ENCODE measurements at regions not wholly inside any gene's neighbourhood (a gene's known extent, or its start where the extent isn't known, plus 50 kb on each side); places are given as distances from the start of the nearest gene placed in this dataset.

GRCh38 chr9:129464972-129465833 is 155.7 kb downstream of the C9orf50 start:
- H3K4me3 ChIP-seq (ENCODE audit: low read depth, low read length), result no peak overlapping the region
- no peaks in the 10 kb centered on the region for H3K27me3 ChIP-seq (ENCODE audit: control insufficient read depth, insufficient read depth, low read length)
- H3K9me3 ChIP-seq (ENCODE audit: control insufficient read depth in 2 of 2, low read length in 2 of 2), result no peaks in the 10 kb centered on the region
- peaks cover 0 to 8% (median 0%) of the 10 kb centered on the region in 4 donors for H3K4me1 Mint-ChIP-seq
- peak overlapping the region in 1 of 3 donors; percentile 72 for H3K27ac Mint-ChIP-seq
- H3K27me3 Mint-ChIP-seq, result no peaks in the 10 kb centered on the region
- H3K4me1 ChIP-seq (ENCODE audit: control insufficient read depth, insufficient read depth, low read length, poor library complexity, severe bottlenecking), result peaks cover 10% of the 10 kb centered on the region
- H3K27ac ChIP-seq (ENCODE audit: insufficient read depth, low read length, poor library complexity, severe bottlenecking), result no peak overlapping the region
- H3K36me3 Mint-ChIP-seq, result no peaks in the 10 kb centered on the region
- H3K9me3 Mint-ChIP-seq, result peaks cover 0 to 1% (median 0%) of the 10 kb centered on the region in 7 donors
- no peak for ATAC-seq (ENCODE audit: low read depth in 2 of 2)
- H3K4me3 Mint-ChIP-seq, result no peak overlapping the region
- H3K36me3 ChIP-seq (ENCODE audit: control insufficient read depth, insufficient read depth, low read length), result no peaks in the 10 kb centered on the region
- no peak for DNase-seq

- no peak overlapping the region for H3K27ac Mint-ChIP-seq
- DNase-seq (no peak), ATAC-seq (ENCODE audit: low read depth in 2 of 2) (no peak)
- peaks cover 22% of the 10 kb centered on the region for H3K4me1 ChIP-seq (ENCODE audit: control insufficient read depth, insufficient read depth, low read length, poor library complexity, severe bottlenecking)
- H3K27ac ChIP-seq (ENCODE audit: insufficient read depth, low read length, poor library complexity, severe bottlenecking), result no peak overlapping the region
- peaks cover 0 to 1% (median 0%) of the 10 kb centered on the region in 7 donors for H3K9me3 Mint-ChIP-seq
- H3K4me3 Mint-ChIP-seq, result no peak overlapping the region
- H3K27me3 Mint-ChIP-seq, result no peaks in the 10 kb centered on the region
- no peaks in the 10 kb centered on the region for H3K36me3 ChIP-seq (ENCODE audit: control insufficient read depth, insufficient read depth, low read length)
- peaks cover 0 to 14% (median 0%) of the 10 kb centered on the region in 4 donors for H3K4me1 Mint-ChIP-seq
- no peaks in the 10 kb centered on the region for H3K9me3 ChIP-seq (ENCODE audit: control insufficient read depth in 2 of 2, low read length in 2 of 2)
- no peak overlapping the region for H3K4me3 ChIP-seq (ENCODE audit: low read depth, low read length)
- no peaks in the 10 kb centered on the region for H3K36me3 Mint-ChIP-seq
- H3K27me3 ChIP-seq (ENCODE audit: control insufficient read depth, insufficient read depth, low read length), result no peaks in the 10 kb centered on the region
These were observed 156.9 kb downstream of the C9orf50 start for GRCh38 chr9:129463994-129464393.

- H3K27me3 Mint-ChIP-seq, result no peaks in the 10 kb centered on the region
- H3K9me3 Mint-ChIP-seq, result peaks cover 0 to 1% (median 0%) of the 10 kb centered on the region in 7 donors
- peaks cover 0 to 19% (median under 1%) of the 10 kb centered on the region in 4 donors for H3K4me1 Mint-ChIP-seq
- Histone ChIP-seq H3K9me3 (ENCODE audit: control insufficient read depth in 2 of 2, low read length in 2 of 2) (no peaks in the 10 kb centered on the region), H3K4me1 (ENCODE audit: control insufficient read depth, insufficient read depth, low read length, poor library complexity, severe bottlenecking) (peaks cover 27% of the 10 kb centered on the region), H3K27me3 (ENCODE audit: control insufficient read depth, insufficient read depth, low read length) (no peaks in the 10 kb centered on the region), H3K27ac (ENCODE audit: insufficient read depth, low read length, poor library complexity, severe bottlenecking) (no peak overlapping the region), H3K36me3 (ENCODE audit: control insufficient read depth, insufficient read depth, low read length) (no peaks in the 10 kb centered on the region), H3K4me3 (ENCODE audit: low read depth, low read length) (no peak overlapping the region)
- no peak overlapping the region for H3K27ac Mint-ChIP-seq
- H3K36me3 Mint-ChIP-seq, result no peaks in the 10 kb centered on the region
- DNase-seq (no peak), ATAC-seq (ENCODE audit: low read depth in 2 of 2) (no peak)
- no peak overlapping the region for H3K4me3 Mint-ChIP-seq
These were observed 157.4 kb downstream of the C9orf50 start for GRCh38 chr9:129463477-129463876.

- H3K9me3 Mint-ChIP-seq, result no peaks in the 10 kb centered on the region
- Histone ChIP-seq H3K4me3 (ENCODE audit: low read depth, low read length) (no peak overlapping the region), H3K36me3 (ENCODE audit: control insufficient read depth, insufficient read depth, low read length) (no peaks in the 10 kb centered on the region), H3K27ac (ENCODE audit: insufficient read depth, low read length, poor library complexity, severe bottlenecking) (no peak overlapping the region), H3K4me1 (ENCODE audit: control insufficient read depth, insufficient read depth, low read length, poor library complexity, severe bottlenecking) (peaks cover 36% of the 10 kb centered on the region), H3K9me3 (ENCODE audit: control insufficient read depth in 2 of 2, low read length in 2 of 2) (no peaks in the 10 kb centered on the region), H3K27me3 (ENCODE audit: control insufficient read depth, insufficient read depth, low read length) (no peaks in the 10 kb centered on the region)
- no peak overlapping the region for H3K27ac Mint-ChIP-seq
- no peak overlapping the region for H3K4me3 Mint-ChIP-seq
- H3K27me3 Mint-ChIP-seq, result no peaks in the 10 kb centered on the region
- no peak for ATAC-seq (ENCODE audit: low read depth in 2 of 2)
- peaks cover 0 to 30% (median 5%) of the 10 kb centered on the region in 4 donors for H3K4me1 Mint-ChIP-seq
- no peak for DNase-seq
- no peaks in the 10 kb centered on the region for H3K36me3 Mint-ChIP-seq
These were observed 158.5 kb downstream of the C9orf50 start for GRCh38 chr9:129462360-129462759.

DNA sequence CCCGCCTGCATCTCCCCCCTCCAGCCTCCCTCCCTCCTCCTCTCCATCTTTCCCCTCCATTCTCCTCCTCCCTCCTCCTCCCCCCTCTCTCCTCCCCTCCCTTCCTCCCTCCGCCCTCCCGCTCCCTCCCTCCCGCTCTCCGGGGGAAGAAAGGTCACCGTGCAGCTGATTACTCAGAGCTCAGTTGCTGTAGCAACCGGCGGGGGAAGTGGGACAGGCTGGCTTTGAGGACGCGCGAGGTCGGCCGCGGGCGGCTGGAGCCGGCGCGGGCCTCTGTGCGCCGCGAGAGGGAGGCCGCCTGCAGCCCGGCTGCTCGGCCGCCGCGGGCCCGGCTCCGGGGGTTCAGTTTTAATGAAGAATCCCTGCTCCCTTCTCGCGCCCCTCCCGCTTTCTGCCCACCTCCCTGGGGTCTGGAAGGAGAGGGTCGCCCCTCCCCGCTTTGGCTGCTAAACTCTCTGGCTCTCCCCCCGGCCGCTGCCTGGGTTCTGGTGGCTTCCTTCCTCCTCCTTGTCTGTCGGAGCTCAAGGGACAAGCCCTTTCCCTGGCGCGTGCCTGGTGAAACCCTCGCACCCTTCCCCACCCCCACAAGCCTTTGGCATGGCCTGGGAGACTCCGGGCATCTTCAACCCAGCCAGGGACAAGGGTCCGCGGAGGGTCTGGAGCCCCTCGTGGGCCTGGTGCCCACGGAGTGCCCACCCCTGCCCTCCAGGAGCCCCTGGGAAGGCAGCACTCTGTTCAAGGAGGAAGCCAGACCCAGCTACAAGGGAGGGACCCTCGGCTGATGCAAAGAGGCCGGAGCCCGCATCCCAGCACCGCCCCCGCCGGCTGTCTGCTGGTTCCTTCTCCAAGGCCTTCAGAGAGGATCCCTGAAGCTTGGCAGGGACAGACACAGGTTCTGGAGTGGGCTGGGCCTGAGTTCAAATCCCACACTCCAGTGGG is 160.3 kb downstream of the C9orf50 start:
- Histone ChIP-seq H3K9me3 (ENCODE audit: control insufficient read depth in 2 of 2, low read length in 2 of 2) (no peaks in the 10 kb centered on the region), H3K4me3 (ENCODE audit: low read depth, low read length) (no peak overlapping the region), H3K27ac (ENCODE audit: insufficient read depth, low read length, poor library complexity, severe bottlenecking) (peak overlapping the region; percentile 25), H3K4me1 (ENCODE audit: control insufficient read depth, insufficient read depth, low read length, poor library complexity, severe bottlenecking) (peaks cover 36% of the 10 kb centered on the region), H3K36me3 (ENCODE audit: control insufficient read depth, insufficient read depth, low read length) (no peaks in the 10 kb centered on the region), H3K27me3 (ENCODE audit: control insufficient read depth, insufficient read depth, low read length) (no peaks in the 10 kb centered on the region)
- Mint-ChIP-seq H3K4me1 (peaks cover 0 to 43% (median 6%) of the 10 kb centered on the region in 4 donors), H3K9me3 (no peaks in the 10 kb centered on the region), H3K36me3 (no peaks in the 10 kb centered on the region), H3K4me3 (peak overlapping the region in 3 of 4 donors; percentile 76 to 87 (median 85)), H3K27me3 (no peaks in the 10 kb centered on the region), H3K27ac (peak overlapping the region; percentile 44 to 97 (median 86))
- peak; percentile 83 to 89 for ATAC-seq (ENCODE audit: low read depth in 2 of 2)
- DNase-seq, result peak; percentile 60 to 89 (median 78)

- no peaks in the 10 kb centered on the region for H3K27me3 Mint-ChIP-seq
- ATAC-seq (ENCODE audit: low read depth in 2 of 2) (no peak), DNase-seq (no peak)
- Histone ChIP-seq H3K36me3 (ENCODE audit: control insufficient read depth, insufficient read depth, low read length) (no peaks in the 10 kb centered on the region), H3K4me1 (ENCODE audit: control insufficient read depth, insufficient read depth, low read length, poor library complexity, severe bottlenecking) (peaks cover 36% of the 10 kb centered on the region), H3K27ac (ENCODE audit: insufficient read depth, low read length, poor library complexity, severe bottlenecking) (peak overlapping the region; percentile 41), H3K27me3 (ENCODE audit: control insufficient read depth, insufficient read depth, low read length) (no peaks in the 10 kb centered on the region), H3K4me3 (ENCODE audit: low read depth, low read length) (no peak overlapping the region), H3K9me3 (ENCODE audit: control insufficient read depth in 2 of 2, low read length in 2 of 2) (no peaks in the 10 kb centered on the region)
- H3K36me3 Mint-ChIP-seq, result no peaks in the 10 kb centered on the region
- no peaks in the 10 kb centered on the region for H3K9me3 Mint-ChIP-seq
- peak overlapping the region in 1 of 3 donors; percentile 36 for H3K27ac Mint-ChIP-seq
- peaks cover 0 to 40% (median 6%) of the 10 kb centered on the region in 4 donors for H3K4me1 Mint-ChIP-seq
- peak overlapping the region in 3 of 4 donors; percentile 37 to 68 (median 61) for H3K4me3 Mint-ChIP-seq
These were observed 161.2 kb downstream of the C9orf50 start for GRCh38 chr9:129459547-129460322.
